H1 (cell line): ENCODE measurements at regions not wholly inside any gene's neighbourhood (a gene's known extent, or its start where the extent isn't known, plus 50 kb on each side); places are given as distances from the start of the nearest gene placed in this dataset.

Source experiments
- ATF3 ChIP-seq: IDR thresholded peaks from 2 replicates; pipeline ENCODE4 v1.6.1; 2011; ENCODE audit warnings: low read depth, mild to moderate bottlenecking, low read length; ENCODE audit not compliant: insufficient read depth
- CHD1 ChIP-seq: IDR thresholded peaks from 2 replicates; pipeline ENCODE4 v1.6.1; 2012; ENCODE audit warnings: low read depth, low read length, improper control_type of control experiment
- CHD7 ChIP-seq: fragments of 300-600 bp; sonication (generic); IDR thresholded peaks from 2 replicates; pipeline ENCODE4 v1.7.1; 2012; ENCODE audit warnings: low read length, moderate library complexity, mild to moderate bottlenecking, inconsistent platforms; ENCODE audit not compliant: insufficient replicate concordance
- EZH2 ChIP-seq: fragments of 200-600 bp; sonication (generic); IDR thresholded peaks from 2 replicates; pipeline ENCODE4 v1.7.1; 2012; ENCODE audit warnings: low read depth, mild to moderate bottlenecking, moderate library complexity, low read length, inconsistent platforms; ENCODE audit not compliant: severe bottlenecking
- GTF2F1 ChIP-seq: IDR thresholded peaks from 2 replicates; pipeline ENCODE4 v1.6.1; 2012; ENCODE audit warnings: low read depth, low read length, improper control_type of control experiment, borderline replicate concordance
- JUND ChIP-seq: IDR thresholded peaks from 2 replicates; pipeline ENCODE4 v1.6.1; 2011; ENCODE audit warnings: mild to moderate bottlenecking, improper control_type of control experiment, low read length
- NANOG ChIP-seq: IDR thresholded peaks from 2 replicates; pipeline ENCODE4 v1.6.1; 2011; ENCODE audit warnings: low read length, low read depth, mild to moderate bottlenecking, inconsistent platforms; ENCODE audit not compliant: insufficient read depth, poor library complexity, severe bottlenecking
- SIRT6 ChIP-seq: IDR thresholded peaks from one replicate; pipeline ENCODE4 v1.7.1; 2012; ENCODE audit warnings: low read length, inconsistent platforms
- SP4 ChIP-seq: IDR thresholded peaks from 2 replicates; pipeline ENCODE4 v1.6.1; 2012; ENCODE audit warnings: low read length, inconsistent platforms

GRCh38 chr2:22481486-22482259 lies 903.3 kb upstream of the KLHL29 start (continued):
- TF ChIP-seq CHD7, result no peak
- TF ChIP-seq NANOG, result no peak
- TF ChIP-seq CHD1, result no peak
- TF ChIP-seq GTF2F1, result no peak
- no peak for TF ChIP-seq SIRT6
- TF ChIP-seq SP4, result no peak
- no peak for TF ChIP-seq JUND
- TF ChIP-seq EZH2, result no peak
- no peak for TF ChIP-seq ATF3
